Activated CD8-positive, alpha-beta memory T cell treated with anti-CD3 and anti-CD28 coated beads, Interleukin-2, amount 10 ng/mL, durations not matched to agents 7 days and 5 days (primary cell): ENCODE measurements at regions not wholly inside any gene's neighbourhood (a gene's known extent, or its start where the extent isn't known, plus 50 kb on each side); places are given as distances from the start of the nearest gene placed in this dataset.
"Not testable (repeated sequence)": the region's sequence is repeated elsewhere in the genome, so short reads cannot be mapped to it uniquely, and the experiment has no call there.

ENCODE experiments used
- ATAC-seq: fragments of 150-1000 bp; cut with Tn5 transposase; one replicate; pipeline ENCODE4 v1.10.0; 2021; ENCODE audit warnings: moderate library complexity
- CTCF ChIA-PET: fragments of 350-600 bp; sonication (Branson Sonifier 250); formaldehyde crosslinking; loops from one replicate; lab custom pipeline; 2021; ENCODE audit warnings: antibody characterized with exemption; lab: Charles Lee
- DNase-seq: peaks from one replicate; pipeline ENCODE4 v3.0.0-alpha.2; 2020
- H3K27ac Mint-ChIP-seq: one replicate; pipeline ENCODE4 v1.8.0; 2021; ENCODE audit warnings: mild to moderate bottlenecking, mixed read lengths
- H3K27me3 Mint-ChIP-seq: one replicate; pipeline ENCODE4 v1.8.0; 2021; ENCODE audit warnings: mixed read lengths
- H3K36me3 Mint-ChIP-seq: one replicate; pipeline ENCODE4 v1.8.0; 2021; ENCODE audit warnings: mild to moderate bottlenecking, mixed read lengths
- H3K4me1 Mint-ChIP-seq: one replicate; pipeline ENCODE4 v1.8.0; 2021; ENCODE audit warnings: mixed read lengths
- H3K4me3 Mint-ChIP-seq: one replicate; pipeline ENCODE4 v1.8.0; 2021; ENCODE audit warnings: mild to moderate bottlenecking, moderate library complexity, mixed read lengths
- H3K9me3 Mint-ChIP-seq: one replicate; pipeline ENCODE4 v1.8.0; 2022; ENCODE audit warnings: low read depth, mixed read lengths

- CTCF ChIA-PET = no interaction called here
- no peak for DNase-seq
- Mint-ChIP-seq H3K9me3 (no peaks in the 10 kb centered on the region), H3K27me3 (no peaks in the 10 kb centered on the region), H3K4me3 (no peak overlapping the region), H3K36me3 (no peaks in the 10 kb centered on the region), H3K27ac (no peak overlapping the region), H3K4me1 (no peaks in the 10 kb centered on the region)
- no peak for ATAC-seq
Measured at GRCh38 chr4:158422546-158422945, 99.1 kb upstream of the RXFP1 start.

- H3K27me3 Mint-ChIP-seq = no peaks in the 10 kb centered on the region
- no peak overlapping the region for H3K27ac Mint-ChIP-seq
- H3K4me3 Mint-ChIP-seq = no peak overlapping the region
- ATAC-seq = no peak
- H3K36me3 Mint-ChIP-seq = no peaks in the 10 kb centered on the region
- no peaks in the 10 kb centered on the region for H3K4me1 Mint-ChIP-seq
- H3K9me3 Mint-ChIP-seq = no peaks in the 10 kb centered on the region
- no peak for DNase-seq
- CTCF ChIA-PET = no interaction called here
Measured at GRCh38 chr4:158428242-158428641, 93.4 kb upstream of the RXFP1 start.

- no peak for DNase-seq
- no peaks in the 10 kb centered on the region for H3K4me1 Mint-ChIP-seq
- CTCF ChIA-PET = no interaction called here
- no peak overlapping the region for H3K4me3 Mint-ChIP-seq
- no peak for ATAC-seq
- no peaks in the 10 kb centered on the region for H3K27me3 Mint-ChIP-seq
- H3K27ac Mint-ChIP-seq = no peak overlapping the region
- H3K9me3 Mint-ChIP-seq = no peaks in the 10 kb centered on the region
- no peaks in the 10 kb centered on the region for H3K36me3 Mint-ChIP-seq
Measured at GRCh38 chr4:158442736-158443135, 78.9 kb upstream of the RXFP1 start.

GRCh38 chr4:158443731-158444130 is 78.0 kb upstream of the RXFP1 start:
- H3K4me3 Mint-ChIP-seq = no peak overlapping the region
- H3K36me3 Mint-ChIP-seq = no peaks in the 10 kb centered on the region
- no peaks in the 10 kb centered on the region for H3K4me1 Mint-ChIP-seq
- CTCF ChIA-PET = no interaction called here
- DNase-seq = no peak
- no peaks in the 10 kb centered on the region for H3K27me3 Mint-ChIP-seq
- no peak for ATAC-seq
- no peak overlapping the region for H3K27ac Mint-ChIP-seq
- H3K9me3 Mint-ChIP-seq = no peaks in the 10 kb centered on the region

- Mint-ChIP-seq H3K27me3 (no peaks in the 10 kb centered on the region), H3K9me3 (no peaks in the 10 kb centered on the region), H3K27ac (no peak overlapping the region), H3K4me3 (no peak overlapping the region), H3K36me3 (no peaks in the 10 kb centered on the region), H3K4me1 (no peaks in the 10 kb centered on the region)
- DNase-seq (no peak), ATAC-seq (no peak)
- CTCF ChIA-PET = no interaction called here
Measured at GRCh38 chr4:158444621-158445020, 77.1 kb upstream of the RXFP1 start.

GRCh38 chr4:158446106-158446505 is 75.6 kb upstream of the RXFP1 start:
- DNase-seq = no peak

GRCh38 chr4:158450741-158451140 is 70.9 kb upstream of the RXFP1 start:
- no peaks in the 10 kb centered on the region for H3K36me3 Mint-ChIP-seq
- CTCF ChIA-PET = no interaction called here
- H3K4me1 Mint-ChIP-seq = no peaks in the 10 kb centered on the region
- ATAC-seq (no peak), DNase-seq (no peak)
- H3K27ac Mint-ChIP-seq = no peak overlapping the region
- no peaks in the 10 kb centered on the region for H3K9me3 Mint-ChIP-seq
- no peak overlapping the region for H3K4me3 Mint-ChIP-seq
- H3K27me3 Mint-ChIP-seq = no peaks in the 10 kb centered on the region

More at GRCh38 chr4:158446106-158446505, 75.6 kb upstream of the RXFP1 start:
- CTCF ChIA-PET = no interaction called here
- Mint-ChIP-seq H3K36me3 (no peaks in the 10 kb centered on the region), H3K4me1 (no peaks in the 10 kb centered on the region), H3K27ac (no peak overlapping the region), H3K27me3 (no peaks in the 10 kb centered on the region), H3K4me3 (no peak overlapping the region), H3K9me3 (no peaks in the 10 kb centered on the region)
- ATAC-seq = no peak

GRCh38 chr4:158452116-158452515 is 69.6 kb upstream of the RXFP1 start:
- H3K4me1 Mint-ChIP-seq, H3K27me3 Mint-ChIP-seq, CTCF ChIA-PET, H3K27ac Mint-ChIP-seq, DNase-seq, H3K9me3 Mint-ChIP-seq, ATAC-seq, H3K4me3 Mint-ChIP-seq, H3K36me3 Mint-ChIP-seq: not testable (repeated sequence)

GRCh38 chr4:158458271-158458895 is 63.3 kb upstream of the RXFP1 start:
- Mint-ChIP-seq H3K4me3 (no peak overlapping the region), H3K4me1 (no peaks in the 10 kb centered on the region), H3K27ac (no peak overlapping the region), H3K27me3 (no peaks in the 10 kb centered on the region), H3K9me3 (no peaks in the 10 kb centered on the region), H3K36me3 (no peaks in the 10 kb centered on the region)
- ATAC-seq (no peak), DNase-seq (no peak)
- CTCF ChIA-PET = no interaction called here

- Mint-ChIP-seq H3K4me1 (no peaks in the 10 kb centered on the region), H3K27ac (no peak overlapping the region), H3K36me3 (no peaks in the 10 kb centered on the region), H3K27me3 (no peaks in the 10 kb centered on the region), H3K4me3 (no peak overlapping the region), H3K9me3 (no peaks in the 10 kb centered on the region)
- DNase-seq (no peak), ATAC-seq (no peak)
- CTCF ChIA-PET = no interaction called here
Measured at GRCh38 chr4:158459085-158459820, 62.4 kb upstream of the RXFP1 start.

GRCh38 chr4:158461336-158461735 is 60.3 kb upstream of the RXFP1 start:
- Mint-ChIP-seq H3K27me3 (no peaks in the 10 kb centered on the region), H3K4me3 (no peak overlapping the region), H3K27ac (no peak overlapping the region), H3K9me3 (no peaks in the 10 kb centered on the region), H3K36me3 (no peaks in the 10 kb centered on the region), H3K4me1 (no peaks in the 10 kb centered on the region)
- DNase-seq (no peak), ATAC-seq (no peak)
- CTCF ChIA-PET = no interaction called here

- H3K4me3 Mint-ChIP-seq = no peak overlapping the region
- H3K4me1 Mint-ChIP-seq = no peaks in the 10 kb centered on the region
- H3K27ac Mint-ChIP-seq = no peak overlapping the region
- no peaks in the 10 kb centered on the region for H3K36me3 Mint-ChIP-seq
- H3K27me3 Mint-ChIP-seq = no peaks in the 10 kb centered on the region
- no peaks in the 10 kb centered on the region for H3K9me3 Mint-ChIP-seq
- no peak for ATAC-seq
- CTCF ChIA-PET = no interaction called here
- DNase-seq = no peak
Measured at GRCh38 chr4:158462611-158463010, 59.1 kb upstream of the RXFP1 start.
